NCI-H128 (cell line): ENCODE measurements at regions not wholly inside any gene's neighbourhood (a gene's known extent, or its start where the extent isn't known, plus 50 kb on each side); places are given as distances from the start of the nearest gene placed in this dataset.
"Not testable (repeated sequence)": the region's sequence is repeated elsewhere in the genome, so short reads cannot be mapped to it uniquely, and the experiment has no call there.

Experiments used
- DNase-seq: peaks from one replicate; lab custom pipeline; 2025; ENCODE audit not compliant: unreplicated experiment; lab: John Stamatoyannopoulos, UW

DNA sequence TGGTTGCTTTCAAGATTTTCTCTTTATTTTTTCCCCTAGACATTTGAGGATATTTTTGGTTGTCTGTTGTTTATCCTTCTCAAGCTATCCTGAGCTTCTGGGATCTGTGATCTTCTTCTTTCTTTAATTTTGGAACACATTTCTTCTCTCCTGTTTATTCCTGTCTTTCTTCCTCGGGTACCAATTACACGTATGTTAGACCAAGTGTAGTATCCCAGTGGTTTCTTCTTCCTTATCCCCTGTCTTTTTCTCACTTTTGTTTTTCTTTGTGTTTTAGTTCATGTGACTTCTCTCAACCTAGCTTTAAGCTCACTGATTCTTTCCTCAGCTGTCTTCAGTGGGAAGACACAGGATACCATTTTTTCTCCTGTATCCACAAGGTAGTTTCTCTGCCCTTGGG lies 120.0 kb downstream of the GALR1 start:
- DNase-seq = no peak

DNA sequence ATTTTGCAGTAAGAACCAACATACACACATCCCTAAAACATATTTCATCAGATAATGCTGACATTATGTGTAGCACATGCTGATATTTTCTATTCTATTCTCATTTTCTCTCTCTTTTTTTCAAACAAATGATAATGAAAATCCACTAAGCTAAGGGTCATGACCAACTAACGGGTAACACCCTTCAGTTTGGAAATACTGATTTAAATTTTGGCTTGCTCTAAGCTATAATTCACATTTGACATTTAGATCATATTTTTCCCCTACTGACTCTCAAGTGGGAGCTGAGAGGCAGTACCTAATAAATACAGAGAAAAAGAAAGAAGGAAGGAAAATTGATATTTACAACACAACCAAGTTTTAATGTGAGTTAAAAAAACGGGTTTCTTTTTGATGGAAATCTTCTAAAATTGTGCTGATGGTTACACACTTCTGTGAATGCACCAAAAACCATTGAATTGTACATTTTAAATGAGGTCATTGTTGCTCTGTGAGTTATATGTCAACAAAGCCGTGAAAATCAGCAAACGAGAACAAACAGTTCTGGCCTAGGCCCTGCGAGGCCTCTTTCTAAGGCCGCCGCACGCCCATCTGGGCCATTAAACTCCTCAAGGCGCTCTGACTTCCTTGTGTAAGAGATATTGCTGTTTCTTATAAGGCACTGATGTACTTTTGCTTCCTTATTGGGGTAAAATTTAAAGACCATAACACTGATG lies 124.2 kb downstream of the GALR1 start:
- DNase-seq = no peak

- no peak for DNase-seq
These were observed 124.8 kb downstream of the GALR1 start for GRCh38 chr18:77374446-77374805.

GRCh38 chr18:77376043-77376732 lies 126.5 kb downstream of the GALR1 start:
- DNase-seq = peak; percentile 23

DNA sequence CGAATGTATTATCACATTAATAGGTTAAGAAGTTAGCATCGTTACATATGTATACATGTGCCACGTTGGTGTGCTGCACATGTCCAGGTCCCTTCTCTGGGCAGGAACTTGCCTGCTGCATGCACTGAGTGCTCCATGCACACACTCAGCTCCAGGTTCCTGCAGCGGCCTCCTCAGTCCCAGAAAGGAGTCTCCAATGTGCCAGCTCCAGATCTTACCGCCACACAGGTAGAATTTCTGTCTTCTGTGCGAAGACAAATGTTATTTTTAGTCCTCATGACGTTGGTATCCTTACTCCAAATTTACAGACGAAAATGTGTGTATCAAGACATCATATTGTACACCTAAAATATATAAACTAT lies 127.1 kb downstream of the GALR1 start:
- no peak for DNase-seq

DNA sequence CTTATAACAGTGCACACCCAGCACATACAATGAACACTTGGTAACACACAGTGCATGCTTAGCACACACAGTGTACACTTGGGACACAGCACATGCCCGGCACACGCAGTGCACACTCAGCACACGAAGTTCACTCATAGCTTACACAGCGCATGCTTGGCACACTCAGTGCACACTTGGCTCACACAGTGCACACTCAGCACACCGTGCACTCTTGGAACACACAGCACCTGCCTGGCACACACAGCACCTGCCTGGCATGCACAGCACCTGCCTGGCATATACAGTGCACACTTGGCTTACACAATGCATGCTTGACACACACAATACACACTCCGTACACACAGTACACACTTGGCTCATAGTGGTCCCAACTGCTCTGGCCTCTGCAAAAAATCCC lies 128.2 kb downstream of the GALR1 start:
- DNase-seq = no peak

- DNase-seq = no peak
These were observed 130.4 kb downstream of the GALR1 start for GRCh38 chr18:77379976-77380509.

- DNase-seq = no peak
These were observed 131.0 kb downstream of the GALR1 start for GRCh38 chr18:77380695-77381094.

- DNase-seq = no peak
These were observed 142.7 kb downstream of the GALR1 start for GRCh38 chr18:77392321-77392720.

- no peak for DNase-seq
These were observed 143.9 kb downstream of the GALR1 start for GRCh38 chr18:77393519-77393918.

DNA sequence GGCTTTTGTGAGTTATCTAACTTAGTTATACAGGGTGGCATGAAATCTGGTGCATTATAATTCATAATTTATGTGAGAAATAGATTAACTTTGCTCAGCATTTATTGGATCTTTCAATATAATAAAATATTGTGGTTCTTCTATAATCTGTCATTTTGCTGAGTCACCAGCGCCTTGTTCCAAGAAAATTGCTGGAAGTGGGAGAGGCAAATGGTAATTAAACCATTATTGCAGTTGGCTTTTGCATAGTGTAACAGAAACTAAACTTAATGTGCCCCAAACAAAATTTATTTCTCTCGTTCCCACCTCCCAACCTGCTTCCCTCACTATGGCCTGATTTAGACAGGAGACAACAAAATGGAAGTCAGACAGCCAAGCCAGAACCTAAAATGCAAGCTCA lies 146.3 kb downstream of the GALR1 start:
- no peak for DNase-seq

GRCh38 chr18:77397056-77397455 lies 147.4 kb downstream of the GALR1 start:
- no peak for DNase-seq

- DNase-seq = no peak
These were observed 148.0 kb downstream of the GALR1 start for GRCh38 chr18:77397617-77398016.

GRCh38 chr18:77400561-77400960 lies 150.9 kb downstream of the GALR1 start:
- DNase-seq = no peak

DNA sequence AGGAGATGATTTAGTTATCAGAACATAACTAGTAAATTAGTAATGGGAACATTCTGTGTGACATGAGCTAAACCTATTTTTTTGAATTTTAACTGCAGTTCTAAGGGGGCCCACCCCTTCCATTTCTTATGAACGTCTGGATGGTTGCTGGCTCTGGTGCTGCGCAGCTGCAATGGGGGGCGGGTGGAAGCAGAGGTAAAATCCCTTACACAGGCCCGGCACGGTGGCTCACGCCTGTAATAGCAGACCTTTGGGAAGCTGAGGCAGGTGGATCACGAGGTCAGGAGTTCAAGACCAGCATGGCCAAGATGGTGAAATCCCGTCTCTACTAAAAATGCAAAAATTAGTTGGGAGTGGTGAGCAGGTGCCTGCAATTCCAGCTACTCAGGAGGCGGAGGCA lies 151.5 kb downstream of the GALR1 start:
- no peak for DNase-seq

GRCh38 chr18:77403969-77404535 lies 154.4 kb downstream of the GALR1 start:
- no peak for DNase-seq

GRCh38 chr18:77405096-77405495 lies 155.4 kb downstream of the GALR1 start:
- no peak for DNase-seq

GRCh38 chr18:77407733-77408132 lies 158.1 kb downstream of the GALR1 start:
- no peak for DNase-seq

DNA sequence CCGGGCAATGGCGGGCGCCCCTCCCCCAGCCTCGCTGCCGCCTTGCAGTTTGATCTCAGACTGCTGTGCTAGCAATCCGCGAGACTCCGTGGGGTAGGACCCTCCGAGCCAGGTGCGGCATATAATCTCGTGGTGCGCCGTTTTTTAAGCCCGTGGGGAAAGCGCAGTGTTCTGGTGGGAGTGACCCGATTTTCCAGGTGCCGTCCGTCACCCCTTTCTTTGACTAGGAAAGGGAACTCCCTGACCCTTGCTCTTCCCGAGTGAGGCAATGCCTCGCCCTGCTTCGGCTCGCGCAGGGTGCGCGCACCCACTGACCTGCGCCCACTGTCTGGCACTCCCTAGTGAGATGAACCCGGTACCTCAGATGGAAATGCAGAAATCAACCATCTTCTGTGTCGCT lies 171.9 kb downstream of the GALR1 start:
- not testable (repeated sequence) for DNase-seq

GRCh38 chr18:77422974-77423867 lies 173.6 kb downstream of the GALR1 start:
- DNase-seq = no peak

DNA sequence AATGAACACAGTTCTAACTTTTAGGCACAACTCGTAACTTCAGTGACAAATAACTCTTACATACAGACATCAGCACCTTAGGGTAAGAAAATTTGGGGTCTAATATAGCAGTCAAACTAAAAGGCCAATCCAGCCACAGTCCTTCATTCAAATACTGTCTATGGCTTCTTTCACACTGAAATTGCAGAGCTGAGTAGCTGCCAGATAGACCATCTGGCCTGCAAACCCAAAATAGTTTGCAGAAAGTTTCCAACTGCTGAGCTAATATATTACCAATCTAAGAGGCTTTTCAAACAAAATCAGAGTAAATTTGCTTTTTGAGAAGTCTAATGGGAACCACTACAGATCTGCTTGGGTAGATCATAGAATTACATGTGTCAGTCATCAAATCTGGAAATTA lies 183.4 kb downstream of the GALR1 start:
- no peak for DNase-seq
